ENCODE measurements at regions not wholly inside any gene's neighbourhood (a gene's known extent, or its start where the extent isn't known, plus 50 kb on each side); places are given as distances from the start of the nearest gene placed in this dataset.

- Histone ChIP-seq H3F3A (ENCODE audit: insufficient read depth, low read length, poor library complexity, severe bottlenecking) (no peaks in the 10 kb centered on the region), H3K4me3 (ENCODE audit: low read length) (no peak overlapping the region)
- TF ChIP-seq RAD21 (conservative IDR thresholded peaks at IDR 0.05) (no peak), CTCF (IDR thresholded peaks at IDR 0.05; ENCODE audit: poor library complexity, severe bottlenecking) (no peak), MXI1 (conservative IDR thresholded peaks at IDR 0.05; ENCODE audit: poor library complexity, severe bottlenecking) (no peak), EZH2 (IDR thresholded peaks at IDR 0.05; ENCODE audit: borderline replicate concordance, insufficient read depth, low read length, poor library complexity, severe bottlenecking) (no peak), REST (IDR thresholded peaks at IDR 0.05; ENCODE audit: borderline replicate concordance) (no peak), TAF1 (IDR thresholded peaks at IDR 0.05; ENCODE audit: low read depth) (no peak), SMC3 (conservative IDR thresholded peaks at IDR 0.05; ENCODE audit: poor library complexity) (no peak), EP300 (conservative IDR thresholded peaks at IDR 0.05; ENCODE audit: poor library complexity, severe bottlenecking) (no peak), POLR2AphosphoS5 (IDR thresholded peaks at IDR 0.05) (no peak)
These were observed 249.2 kb upstream of the SETMAR start for GRCh38 chr3:4053975-4054374.

GRCh38 chr3:4060064-4060463 is 243.1 kb upstream of the SETMAR start:
- no peak overlapping the region for H2AFZ ChIP-seq (ENCODE audit: low read depth, low read length)
- H3K79me2 ChIP-seq (replicated peaks; ENCODE audit: insufficient read depth, low read length) = no peaks in the 10 kb centered on the region
- no peak overlapping the region for H3K27ac ChIP-seq (ENCODE audit: low read length)
- H3K9ac ChIP-seq (ENCODE audit: low read length) = no peak overlapping the region
- TF ChIP-seq EP300 (conservative IDR thresholded peaks at IDR 0.05; ENCODE audit: poor library complexity, severe bottlenecking) (no peak), CTCF (IDR thresholded peaks at IDR 0.05; ENCODE audit: poor library complexity, severe bottlenecking) (no peak), POLR2AphosphoS5 (IDR thresholded peaks at IDR 0.05) (no peak), REST (IDR thresholded peaks at IDR 0.05; ENCODE audit: borderline replicate concordance) (no peak), EZH2 (IDR thresholded peaks at IDR 0.05; ENCODE audit: borderline replicate concordance, insufficient read depth, low read length, poor library complexity, severe bottlenecking) (no peak), TAF1 (IDR thresholded peaks at IDR 0.05; ENCODE audit: low read depth) (no peak), SMC3 (conservative IDR thresholded peaks at IDR 0.05; ENCODE audit: poor library complexity) (no peak), MXI1 (conservative IDR thresholded peaks at IDR 0.05; ENCODE audit: poor library complexity, severe bottlenecking) (no peak), RAD21 (conservative IDR thresholded peaks at IDR 0.05) (no peak)
- H3K9me3 ChIP-seq (ENCODE audit: low read length) = no peaks in the 10 kb centered on the region
- H3K36me3 ChIP-seq (ENCODE audit: insufficient read depth, low read length) = no peaks in the 10 kb centered on the region
- no peaks in the 10 kb centered on the region for H4K20me1 ChIP-seq (ENCODE audit: insufficient read depth)
- no peaks in the 10 kb centered on the region for H3F3A ChIP-seq (ENCODE audit: insufficient read depth, low read length, poor library complexity, severe bottlenecking)
- no peaks in the 10 kb centered on the region for H3K9me2 ChIP-seq (ENCODE audit: insufficient read depth, low read length)
- no peaks in the 10 kb centered on the region for H3K27me3 ChIP-seq (ENCODE audit: insufficient read depth, low read depth, low read length)
- no peak overlapping the region for H3K4me2 ChIP-seq (ENCODE audit: low read length)
- no peak overlapping the region for H3K4me3 ChIP-seq (ENCODE audit: low read length)

More at GRCh38 chr3:4053975-4054374, 249.2 kb upstream of the SETMAR start:
- no peak overlapping the region for H2AFZ ChIP-seq (ENCODE audit: low read depth, low read length)
- H3K27ac ChIP-seq (ENCODE audit: low read length) = no peak overlapping the region
- no peaks in the 10 kb centered on the region for H4K20me1 ChIP-seq (ENCODE audit: insufficient read depth)
- no peaks in the 10 kb centered on the region for H3K9me2 ChIP-seq (ENCODE audit: insufficient read depth, low read length)
- H3K4me2 ChIP-seq (ENCODE audit: low read length) = no peak overlapping the region
- no peak overlapping the region for H3K9ac ChIP-seq (ENCODE audit: low read length)
- H3K27me3 ChIP-seq (ENCODE audit: insufficient read depth, low read depth, low read length) = no peaks in the 10 kb centered on the region
- no peaks in the 10 kb centered on the region for H3K36me3 ChIP-seq (ENCODE audit: insufficient read depth, low read length)
- H3K79me2 ChIP-seq (replicated peaks; ENCODE audit: insufficient read depth, low read length) = no peaks in the 10 kb centered on the region
- no peaks in the 10 kb centered on the region for H3K9me3 ChIP-seq (ENCODE audit: low read length)

Measured in neural cell (in vitro differentiated cells).